NCI-H774 (cell line): ENCODE measurements at regions not wholly inside any gene's neighbourhood (a gene's known extent, or its start where the extent isn't known, plus 50 kb on each side); places are given as distances from the start of the nearest gene placed in this dataset.
"Not testable (repeated sequence)": the region's sequence is repeated elsewhere in the genome, so short reads cannot be mapped to it uniquely, and the experiment has no call there.

Experiments
- DNase-seq: peaks from one replicate; lab custom pipeline; 2025; lab: John Stamatoyannopoulos, UW

DNA sequence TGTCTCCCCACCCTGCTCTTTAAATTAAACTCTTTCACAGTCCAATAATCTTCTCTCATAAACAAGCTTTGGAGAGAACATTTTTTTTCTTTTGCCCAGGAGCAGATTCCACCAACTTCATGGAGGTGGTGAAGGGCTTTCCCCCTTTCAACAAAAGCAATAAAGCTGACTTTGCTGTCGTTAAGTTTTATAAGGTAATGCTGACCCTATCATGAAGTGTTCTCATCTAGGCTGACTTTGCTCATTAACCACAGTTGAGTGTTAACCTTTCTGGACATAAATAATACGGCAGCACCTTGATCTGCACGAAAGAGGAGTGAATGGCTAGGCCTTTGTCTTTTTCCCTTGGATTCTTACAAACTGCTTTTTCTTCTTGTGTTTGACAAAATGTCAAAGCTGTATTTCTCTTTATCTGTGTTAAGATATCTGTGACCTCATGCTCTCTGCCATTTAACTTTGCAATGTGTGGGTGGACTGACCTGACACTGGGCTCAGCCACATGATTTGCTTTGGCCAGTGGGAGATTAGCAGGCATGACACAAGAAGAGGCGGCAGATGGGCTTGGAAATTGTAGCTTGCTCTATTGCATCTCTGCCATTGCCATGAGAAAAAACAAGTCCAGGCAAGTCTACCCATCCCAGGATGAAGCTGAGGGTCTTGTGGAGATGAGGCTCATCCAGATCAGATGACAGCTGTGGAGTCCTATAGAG is 470.9 kb upstream of the CCDC196 start:
- no peak for DNase-seq

DNA sequence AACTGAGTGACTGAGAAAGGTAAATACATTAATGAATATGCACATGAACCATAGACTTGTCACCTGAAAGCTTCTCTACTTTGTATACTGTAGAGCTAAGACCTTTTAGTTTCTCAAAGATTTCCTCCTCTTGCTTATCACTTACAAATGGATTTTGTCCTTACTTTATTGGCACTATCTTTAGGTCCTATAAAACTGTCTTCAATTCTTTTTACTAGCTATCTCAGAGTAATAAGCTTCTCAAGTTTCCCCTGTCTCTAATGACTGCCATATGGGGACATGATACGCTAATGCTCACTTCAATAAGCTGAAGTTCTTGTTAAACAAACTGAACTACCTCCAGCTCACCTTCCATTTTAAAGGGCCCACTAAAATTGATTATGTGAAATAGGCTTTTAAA is 468.2 kb upstream of the CCDC196 start:
- DNase-seq: no peak

DNA sequence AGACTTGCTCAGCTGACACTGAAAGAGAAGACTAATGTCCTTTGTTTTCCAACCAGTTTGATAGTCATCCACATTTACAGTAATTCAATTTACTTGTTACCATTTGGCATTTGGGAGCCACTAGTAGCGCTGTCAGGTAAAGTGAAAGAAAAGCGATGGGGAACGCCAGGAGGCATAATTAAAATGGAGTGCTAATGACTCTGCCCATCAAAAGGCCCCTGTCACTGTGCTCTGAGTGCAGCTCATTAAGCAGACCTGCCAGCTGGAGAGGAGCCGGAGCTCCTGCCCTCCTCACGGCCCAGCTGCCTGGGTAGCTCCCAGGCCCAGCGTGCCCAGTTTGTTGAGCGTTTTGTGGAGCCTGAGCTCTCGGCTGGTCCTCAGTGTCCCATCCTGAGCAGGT is 463.6 kb upstream of the CCDC196 start:
- peak; percentile 10 for DNase-seq

DNA sequence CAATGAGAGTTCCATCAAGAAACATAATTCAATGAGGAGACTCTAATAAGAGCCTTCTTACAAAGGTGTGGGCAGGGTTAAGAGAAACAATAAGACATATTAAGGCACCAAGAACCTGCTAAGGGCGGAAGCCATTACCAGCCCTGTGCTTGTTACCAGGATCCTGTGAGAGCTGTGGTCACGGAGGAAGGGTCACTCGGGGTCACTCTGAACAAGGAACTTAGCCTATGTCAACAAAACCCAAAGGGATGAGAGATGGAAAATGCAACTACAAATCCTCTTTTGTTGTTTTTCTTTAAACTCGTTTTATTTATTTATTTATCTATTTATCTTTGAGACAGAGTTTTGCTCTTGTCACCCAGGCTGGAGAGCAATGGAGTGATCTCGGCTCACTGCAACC is 460.4 kb upstream of the CCDC196 start:
- DNase-seq: no peak

DNA sequence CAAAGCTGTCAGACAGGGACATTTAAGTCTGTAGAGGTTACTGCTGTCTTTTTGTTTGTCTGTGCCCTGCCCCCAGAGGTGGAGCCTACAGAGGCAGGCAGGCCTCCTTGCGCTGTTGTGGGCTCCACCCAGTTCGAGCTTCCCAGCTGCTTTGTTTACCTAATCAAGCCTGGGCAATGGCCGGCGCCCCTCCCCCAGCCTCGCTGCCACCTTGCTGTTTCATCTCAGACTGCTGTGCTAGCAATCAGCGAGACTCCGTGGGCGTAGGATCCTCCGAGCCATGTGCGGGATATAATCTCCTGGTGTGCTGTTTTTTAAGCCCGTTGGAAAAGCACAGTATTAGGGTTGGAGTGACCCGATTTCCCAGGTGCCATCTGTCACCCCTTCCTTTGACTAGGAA is 454.2 kb upstream of the CCDC196 start:
- DNase-seq: not testable (repeated sequence)

- DNase-seq: no peak
Observed at GRCh38 chr14:66032800-66033199, 453.4 kb upstream of the CCDC196 start.

DNA sequence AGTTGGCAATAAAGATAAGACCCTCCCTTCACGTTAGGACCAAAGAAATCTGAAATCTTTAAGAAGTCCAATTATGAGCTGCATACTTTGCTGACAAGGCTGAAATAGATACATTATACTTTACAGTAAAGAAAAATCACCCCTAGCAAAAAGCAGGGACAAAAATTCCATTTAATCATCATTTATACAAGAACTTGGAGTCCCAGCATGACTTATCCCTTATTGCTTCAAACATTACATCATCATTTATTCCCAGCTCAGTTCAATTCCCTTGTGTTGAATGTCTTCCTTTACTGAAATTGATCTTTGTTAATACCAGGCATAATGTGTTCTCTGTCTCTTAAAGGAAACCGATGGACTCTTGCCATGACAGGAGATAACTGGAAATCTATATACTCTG is 449.6 kb upstream of the CCDC196 start:
- no peak for DNase-seq

DNA sequence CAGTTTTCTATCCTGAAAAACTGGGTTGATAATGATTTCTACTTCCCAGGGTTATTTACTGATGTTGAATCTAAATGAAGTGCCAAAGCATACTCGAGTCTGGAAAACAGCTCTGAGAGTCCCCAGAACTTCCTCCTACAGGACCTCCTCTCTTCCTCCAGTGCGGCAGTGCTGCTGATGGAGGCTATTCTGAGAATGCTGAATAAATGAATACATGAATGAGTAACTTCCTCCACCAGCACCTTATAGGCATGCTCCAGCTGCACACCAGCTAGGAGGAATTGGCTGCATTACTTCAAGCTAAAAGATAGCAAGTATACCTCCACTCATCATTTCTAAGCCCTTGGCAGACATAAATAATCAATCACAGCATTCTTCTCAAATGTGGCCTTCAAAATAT is 448.8 kb upstream of the CCDC196 start:
- no peak for DNase-seq

GRCh38 chr14:66038212-66038611 is 448.0 kb upstream of the CCDC196 start:
- DNase-seq: no peak

DNA sequence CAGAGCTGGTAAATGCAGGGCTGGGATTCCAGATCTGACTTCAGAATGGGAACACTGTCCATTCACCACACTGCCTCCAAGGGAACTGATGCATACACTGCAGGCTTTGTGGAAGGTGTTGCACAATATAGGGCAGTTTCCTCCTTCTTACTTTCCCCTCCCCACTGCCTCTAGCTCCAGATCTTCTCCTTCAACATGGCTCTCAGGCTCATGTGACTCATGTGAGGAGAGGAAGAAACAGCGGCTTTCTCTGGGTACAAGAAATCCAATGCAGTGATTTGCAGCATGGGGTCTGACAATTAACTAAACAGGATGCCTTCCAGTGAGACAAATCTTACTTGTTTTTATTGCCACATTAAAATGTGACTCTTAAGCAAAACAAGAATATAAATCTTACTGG is 447.6 kb upstream of the CCDC196 start:
- DNase-seq: no peak

DNA sequence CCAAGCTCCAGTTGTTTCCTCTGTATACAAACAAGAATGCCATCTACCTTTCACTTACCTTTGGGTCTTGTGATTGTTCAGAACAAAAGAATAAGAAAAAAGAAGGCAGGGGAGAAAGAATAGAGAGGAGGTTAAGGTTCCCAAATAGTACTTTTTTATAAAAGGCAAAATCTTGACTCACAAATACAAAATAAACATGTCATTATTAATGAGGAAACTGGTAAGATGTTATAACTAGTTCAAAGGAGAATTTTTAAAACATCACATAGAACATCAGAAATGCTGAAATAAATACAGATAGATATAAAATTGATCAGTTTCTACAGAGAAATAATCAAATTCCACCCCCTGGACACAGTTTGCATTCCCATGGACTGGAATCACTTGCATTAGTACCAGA is 446.7 kb upstream of the CCDC196 start:
- no peak for DNase-seq

DNA sequence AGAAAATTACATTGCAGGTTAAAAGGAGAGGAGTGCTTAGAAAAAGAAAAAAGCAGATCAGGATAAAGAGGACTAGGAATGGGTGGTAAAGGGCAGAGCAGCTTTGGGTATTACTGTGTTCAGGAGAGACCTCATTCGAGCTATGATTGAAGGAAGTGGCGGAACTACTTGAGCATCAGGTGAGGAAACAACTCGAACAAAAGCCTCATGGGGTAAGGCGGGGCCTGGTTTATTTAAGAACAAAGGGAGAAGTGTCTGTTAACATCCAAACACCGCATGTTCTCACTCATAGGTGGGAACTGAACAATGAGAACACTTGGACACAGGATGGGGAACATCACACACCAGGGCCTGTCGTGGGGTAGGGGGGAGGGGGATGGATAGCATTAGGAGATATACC is 444.6 kb upstream of the CCDC196 start:
- no peak for DNase-seq

GRCh38 chr14:66043921-66044320 is 442.2 kb upstream of the CCDC196 start:
- no peak for DNase-seq

GRCh38 chr14:66045572-66046021 is 440.6 kb upstream of the CCDC196 start:
- no peak for DNase-seq

- DNase-seq: no peak
Observed at GRCh38 chr14:66046035-66046434, 440.1 kb upstream of the CCDC196 start.

DNA sequence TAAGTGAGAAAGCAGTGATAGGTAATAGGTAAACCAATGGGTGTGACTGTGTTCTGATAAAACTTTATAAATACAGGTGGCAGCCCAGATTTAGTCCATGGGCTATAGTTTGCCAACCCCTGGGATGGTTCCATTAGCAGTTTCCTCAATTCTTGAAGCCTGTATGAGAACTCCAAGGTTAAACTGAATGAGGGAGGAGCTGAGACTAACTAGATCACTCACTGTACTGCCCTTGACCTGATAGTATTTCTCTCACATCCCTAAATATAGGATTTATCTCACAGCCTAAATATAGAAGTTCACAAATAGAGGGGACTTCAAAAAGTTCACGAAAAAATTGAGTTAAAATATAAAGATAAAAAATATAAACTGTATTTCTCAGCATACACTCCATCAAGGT is 439.6 kb upstream of the CCDC196 start:
- DNase-seq: no peak

- DNase-seq: no peak
Observed at GRCh38 chr14:66056268-66056907, 429.8 kb upstream of the CCDC196 start.

DNA sequence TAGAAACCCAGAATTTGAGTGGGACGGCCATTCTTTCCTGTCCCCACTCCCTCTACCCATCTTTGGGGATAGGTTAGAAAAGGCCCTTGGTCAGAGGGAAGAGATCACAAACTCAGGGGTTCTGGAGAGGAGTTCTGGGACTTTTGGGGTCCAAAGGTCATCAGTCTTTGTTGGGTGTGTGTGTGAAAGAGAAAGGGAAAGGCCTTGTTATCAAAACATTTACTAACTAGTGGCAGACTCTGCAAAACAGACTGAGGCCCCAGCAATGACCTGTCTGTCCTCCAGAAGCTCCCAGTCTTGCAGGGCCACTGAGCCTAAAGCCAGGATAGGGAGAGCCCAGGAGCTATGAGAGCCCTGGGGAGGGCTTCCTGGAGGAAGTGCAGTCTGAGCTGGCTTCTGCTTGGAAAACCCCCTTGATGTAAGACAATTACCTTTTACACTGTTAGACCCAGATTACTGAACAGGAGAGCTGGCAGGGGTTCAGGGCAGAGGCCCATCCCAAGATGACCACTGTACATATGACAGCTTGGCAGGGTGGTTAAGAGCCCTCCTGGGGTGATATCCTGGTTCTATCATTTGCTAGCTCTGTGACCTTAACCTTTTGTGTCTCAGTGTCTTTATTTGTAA is 429.1 kb upstream of the CCDC196 start:
- DNase-seq: no peak

DNA sequence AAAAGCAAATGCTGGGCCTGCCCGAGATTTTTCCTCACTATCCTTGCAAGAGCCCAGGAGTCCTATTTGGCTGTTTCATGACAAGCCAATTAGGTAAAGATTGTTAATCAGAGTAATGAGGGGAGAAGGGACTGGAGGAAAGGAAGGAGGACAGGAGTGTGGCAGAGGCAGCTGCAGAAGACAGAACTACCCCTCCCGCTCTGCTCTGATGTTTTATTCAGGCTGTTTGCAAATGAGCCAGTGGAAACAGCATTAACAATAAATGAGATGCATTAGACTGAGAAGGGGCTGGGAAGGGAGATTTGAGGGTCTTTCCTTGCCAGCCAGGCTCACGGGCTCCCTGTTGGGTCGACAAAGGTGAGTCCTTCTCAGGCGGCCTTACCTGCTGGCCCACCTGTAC is 421.0 kb upstream of the CCDC196 start:
- no peak for DNase-seq

DNA sequence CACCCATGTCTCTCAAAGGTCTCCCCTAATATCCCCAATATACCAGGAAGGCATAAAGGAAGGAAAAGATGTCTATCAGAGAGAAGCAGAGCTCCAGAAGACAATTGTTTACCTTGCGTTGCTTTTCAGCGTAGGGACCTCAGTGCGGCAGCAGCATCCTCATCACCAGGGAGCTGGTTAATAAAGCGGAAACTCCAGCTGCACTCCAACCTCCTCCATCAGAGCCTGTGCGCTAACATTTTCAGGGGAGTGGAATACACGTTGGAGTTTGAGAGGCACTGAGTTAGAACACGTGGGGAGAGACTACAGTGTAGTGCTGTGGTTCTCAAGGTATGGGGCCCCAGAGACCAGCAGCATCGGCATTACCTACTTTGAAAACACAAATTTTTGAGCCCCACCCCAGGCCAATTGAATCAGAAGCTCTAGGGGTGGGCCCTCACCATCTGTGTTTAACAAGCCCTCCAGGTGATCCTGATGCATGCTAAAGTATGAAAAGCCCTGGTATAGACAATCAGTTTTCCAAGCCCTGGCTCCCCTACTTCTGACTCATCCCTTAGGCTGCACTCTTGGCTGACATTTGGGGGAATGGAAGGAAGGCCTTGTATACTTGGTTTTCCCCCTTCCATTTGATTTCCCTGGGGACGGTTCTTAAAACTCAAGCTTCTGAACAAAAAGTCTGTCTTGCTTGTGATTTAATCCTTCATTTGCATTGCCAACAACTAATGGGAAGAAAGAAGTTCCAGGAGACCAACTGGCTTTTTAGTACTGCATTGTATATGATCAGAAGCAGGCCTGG is 419.0 kb upstream of the CCDC196 start:
- no peak for DNase-seq

DNA sequence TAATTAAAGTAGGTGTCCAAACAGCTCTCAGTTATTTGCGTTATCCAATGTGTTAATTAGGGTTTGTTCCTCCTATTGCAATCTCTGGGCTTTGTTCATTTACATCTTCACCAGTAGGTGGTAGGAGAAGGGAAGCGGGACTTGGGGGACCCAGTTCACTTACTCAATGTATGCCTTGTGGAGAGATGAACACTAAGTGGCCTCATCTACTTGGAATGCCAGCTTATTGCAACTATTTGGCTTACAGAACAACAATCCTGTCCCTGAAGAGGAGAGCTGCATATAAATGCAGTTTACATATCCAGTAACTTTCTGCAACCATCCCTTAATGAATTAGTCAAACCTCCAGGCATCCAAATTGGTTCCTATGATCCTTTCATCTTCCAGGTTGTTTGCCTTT is 417.1 kb upstream of the CCDC196 start:
- no peak for DNase-seq

- DNase-seq: no peak
Observed at GRCh38 chr14:66069830-66070541, 416.2 kb upstream of the CCDC196 start.
